GM12878 (cell line): ENCODE measurements at regions not wholly inside any gene's neighbourhood (a gene's known extent, or its start where the extent isn't known, plus 50 kb on each side); places are given as distances from the start of the nearest gene placed in this dataset.

Experiments
- ATAC-seq: fragments of 200-7000 bp; cut with Tn5 transposase; 3 replicates; pipeline ENCODE4 v1.9.1; 2020; ENCODE audit warnings: mild to moderate bottlenecking, moderate library complexity
- BruUV-seq: library from RNA; stranded (reverse); fragments of 400-500 nt; replicated peaks from 2 replicates; lab custom pipeline; 2021; lab: Mats Ljungman, UMichigan
- CTCF ChIA-PET: fragments of 300-600 bp; sonication (Branson Sonifier 250); formaldehyde crosslinking; extraction: SDS; loops from one replicate; lab custom pipeline; 2021; ENCODE audit warnings: inconsistent platforms; lab: Yijun Ruan, JAX
- POLR2A ChIA-PET: fragments of 350-600 bp; formaldehyde crosslinking; extraction: SDS; loops from one replicate; lab custom pipeline; 2021; ENCODE audit warnings: inconsistent platforms; lab: Charles Lee
- RAD21 ChIA-PET: fragments of 300-600 bp; sonication (Branson Sonifier 250); formaldehyde crosslinking; loops from one replicate; lab custom pipeline; 2023; ENCODE audit warnings: antibody characterized with exemption; ENCODE audit not compliant: unreplicated experiment; lab: Charles Lee
- SMC1A ChIA-PET: fragments of 300-600 bp; sonication (Branson Sonifier 250); formaldehyde crosslinking; loops from one replicate; lab custom pipeline; 2023; ENCODE audit not compliant: unreplicated experiment, uncharacterized antibody; lab: Charles Lee
- DNase-seq: peaks from one replicate; pipeline ENCODE4 v3.0.0-alpha.2; 2011; ENCODE audit warnings: low read depth, low spot score
- FAIRE-seq: peaks from 3 replicates; lab custom pipeline; 2011; peaks lifted over from hg19 to GRCh38; lab: Jason Lieb, UNC
- H2AFZ ChIP-seq: 2 replicates; pipeline ENCODE4 v1.6.0; 2011; ENCODE audit warnings: low read depth, low read length, control low read depth; ENCODE audit not compliant: control insufficient read depth
- H3K27ac ChIP-seq: 2 replicates; pipeline ENCODE4 v1.5.1; 2011; ENCODE audit warnings: control low read depth; ENCODE audit not compliant: control insufficient read depth, insufficient read depth
- H3K27me3 ChIP-seq, 2 experiments: replicated peaks in 1 of 2; 2 replicates each; pipeline versions ENCODE4 v1.6.0 to v1.6.1; 2011; ENCODE audit warnings: low read length in 1 of 2; ENCODE audit not compliant: control insufficient read depth in 2 of 2, insufficient read depth in 2 of 2
- H3K36me3 ChIP-seq, 2 experiments: 2 replicates each; pipeline ENCODE4 v1.5.1; 2011; ENCODE audit warnings: low read length in 1 of 2; ENCODE audit not compliant: control insufficient read depth in 2 of 2, insufficient read depth in 2 of 2
- H3K4me1 ChIP-seq: 2 replicates; pipeline ENCODE4 v1.6.1; 2011; ENCODE audit warnings: mild to moderate bottlenecking, low read length, moderate library complexity, mixed read lengths; ENCODE audit not compliant: control insufficient read depth, insufficient read depth
- H3K4me2 ChIP-seq: 2 replicates; pipeline ENCODE4 v1.6.0; 2011; ENCODE audit warnings: control low read depth; ENCODE audit not compliant: control insufficient read depth, insufficient read depth
- H3K4me3 ChIP-seq: fragments of 200-600 bp; sonication (generic); 2 replicates; pipeline ENCODE4 v1.5.1; 2016
- H3K79me2 ChIP-seq: 2 replicates; pipeline ENCODE4 v1.6.0; 2011; ENCODE audit warnings: low read length; ENCODE audit not compliant: control insufficient read depth, insufficient read depth
- H3K9ac ChIP-seq: 2 replicates; pipeline ENCODE4 v1.8.0; 2011; ENCODE audit warnings: low read length, control low read depth, mixed read lengths; ENCODE audit not compliant: control insufficient read depth, insufficient read depth
- H3K9me3 ChIP-seq: replicated peaks from 3 replicates; pipeline ENCODE4 v1.5.1; 2011; ENCODE audit warnings: mild to moderate bottlenecking, low read length; ENCODE audit not compliant: control insufficient read depth, insufficient read depth
- H4K20me1 ChIP-seq: 2 replicates; pipeline ENCODE4 v1.6.0; 2011; ENCODE audit not compliant: control insufficient read depth, insufficient read depth
- ATF3 ChIP-seq: IDR thresholded peaks from 2 replicates; pipeline ENCODE4 v1.6.1; 2011; ENCODE audit warnings: low read depth, mild to moderate bottlenecking, low read length, moderate library complexity, borderline replicate concordance; ENCODE audit errors: extremely low read depth
- BMI1 ChIP-seq: fragments of 450-650 bp; IDR thresholded peaks from 2 replicates; pipeline ENCODE4 v1.6.1; 2016; ENCODE audit warnings: mild to moderate bottlenecking, moderate library complexity, borderline replicate concordance
- CHD2 ChIP-seq: IDR thresholded peaks from 2 replicates; pipeline ENCODE4 v1.6.1; 2011; ENCODE audit warnings: low read depth, low read length, improper control_type of control experiment, borderline replicate concordance
- CHD4 ChIP-seq: fragments of 200-600 bp; sonication (generic); IDR thresholded peaks from 2 replicates; pipeline ENCODE4 v1.6.1; 2016; ENCODE audit warnings: mild to moderate bottlenecking
- CREB1 ChIP-seq: IDR thresholded peaks from 2 replicates; pipeline ENCODE4 v1.6.1; 2012; ENCODE audit warnings: low read depth, mild to moderate bottlenecking, inconsistent platforms
- CREM ChIP-seq: IDR thresholded peaks from 2 replicates; pipeline ENCODE4 v1.6.1; 2014; ENCODE audit warnings: antibody characterized with exemption, low read depth
- ESRRA ChIP-seq: IDR thresholded peaks from 2 replicates; pipeline ENCODE4 v1.6.1; 2012; ENCODE audit warnings: mild to moderate bottlenecking, low read length, improper control_type of control experiment
- EZH2 ChIP-seq: IDR thresholded peaks from 2 replicates; pipeline ENCODE4 v1.6.1; 2012; ENCODE audit warnings: low read depth, mild to moderate bottlenecking, control low read depth, inconsistent platforms, low read length, borderline replicate concordance; ENCODE audit not compliant: control insufficient read depth
- HSF1 ChIP-seq: fragments of 150-350 bp; IDR thresholded peaks from 2 replicates; pipeline ENCODE4 v1.6.1; 2014; ENCODE audit warnings: mild to moderate bottlenecking, low read depth, low read length
- JUNB ChIP-seq: IDR thresholded peaks from 2 replicates; pipeline ENCODE4 v1.6.1; 2016; ENCODE audit warnings: antibody characterized with exemption, mild to moderate bottlenecking
- POLR2AphosphoS5 ChIP-seq: IDR thresholded peaks from 2 replicates; pipeline ENCODE4 v1.6.1; 2011; ENCODE audit warnings: mild to moderate bottlenecking, low read length, inconsistent platforms
- POU2F2 ChIP-seq: IDR thresholded peaks from 3 replicates; pipeline ENCODE4 v1.6.1; 2011; ENCODE audit warnings: low read depth, mild to moderate bottlenecking, low read length, borderline replicate concordance
- RELA ChIP-seq: fragments of 450-650 bp; IDR thresholded peaks from 2 replicates; pipeline ENCODE4 v1.8.0; 2014; ENCODE audit warnings: borderline replicate concordance; ENCODE audit not compliant: partially characterized antibody
- RFX5 ChIP-seq: IDR thresholded peaks from 2 replicates; pipeline ENCODE4 v1.6.1; 2011; ENCODE audit warnings: low read depth, low read length, improper control_type of control experiment
- SUPT20H ChIP-seq: IDR thresholded peaks from 2 replicates; pipeline ENCODE4 v1.6.1; 2011; ENCODE audit warnings: low read depth, mild to moderate bottlenecking, low read length, moderate library complexity, borderline replicate concordance; ENCODE audit not compliant: control insufficient read depth
- TCF7 ChIP-seq: IDR thresholded peaks from 2 replicates; pipeline ENCODE4 v1.6.1; 2014; ENCODE audit warnings: antibody characterized with exemption, borderline replicate concordance
- WRNIP1 ChIP-seq: IDR thresholded peaks from 2 replicates; pipeline ENCODE4 v1.6.1; 2011; ENCODE audit warnings: low read depth, low read length, improper control_type of control experiment, borderline replicate concordance
- WGBS: methylation state at CpG from one replicate; pipeline ENCODE4 v1.1.6; 2016; ENCODE audit warnings: low lambda C conversion rate; ENCODE audit not compliant: insufficient replicate concordance, insufficient coverage; ENCODE audit errors: missing lambda C conversion rate; 5-methylcytosine and 5-hydroxymethylcytosine counted together
- in situ Hi-C: fragments of 300-500 bp; cut with MboI; formaldehyde crosslinking; loops from 9 replicates; pipeline ENCODE4 v1.14.3; 2018; ENCODE audit warnings: mixed read lengths
- intact Hi-C: fragments of 100-400 bp; cut with micrococcal nuclease; formaldehyde crosslinking; loops from one replicate; pipeline ENCODE4 v1.14.2; 2022; ENCODE audit not compliant: unreplicated experiment
- TF ChIP-seq, protein P1 (sequence below): fragments of 450-650 bp; IDR thresholded peaks from 2 replicates; pipeline ENCODE4 v1.6.1; 2017; ENCODE audit warnings: mild to moderate bottlenecking, moderate library complexity

- RAD21 ChIA-PET, result no interaction called here
- Histone ChIP-seq H3K36me3 (no peaks in the 10 kb centered on the region), H2AFZ (no peak overlapping the region), H3K9ac (no peak overlapping the region), H3K27ac (no peak overlapping the region), H4K20me1 (no peaks in the 10 kb centered on the region), H3K79me2 (no peaks in the 10 kb centered on the region), H3K4me3 (no peak overlapping the region), H3K4me2 (no peak overlapping the region), H3K27me3 (no peaks in the 10 kb centered on the region), H3K9me3 (no peaks in the 10 kb centered on the region), H3K4me1 (no peaks in the 10 kb centered on the region)
- intact Hi-C loops (no loop called here), in situ Hi-C loops (no loop called here)
- SMC1A ChIA-PET, result no interaction called here
- DNase-seq, result no peak
- BruUV-seq, result no TSS peak
- no peak for ATAC-seq
- FAIRE-seq, result no peak
- POLR2A ChIA-PET, result no interaction called here
- CTCF ChIA-PET, result no interaction called here
- WGBS, result 31% methylated on average over 7 of the region's 7 CpGs
- no peak for TF ChIP-seq CHD4
- TF ChIP-seq, protein P1, sequence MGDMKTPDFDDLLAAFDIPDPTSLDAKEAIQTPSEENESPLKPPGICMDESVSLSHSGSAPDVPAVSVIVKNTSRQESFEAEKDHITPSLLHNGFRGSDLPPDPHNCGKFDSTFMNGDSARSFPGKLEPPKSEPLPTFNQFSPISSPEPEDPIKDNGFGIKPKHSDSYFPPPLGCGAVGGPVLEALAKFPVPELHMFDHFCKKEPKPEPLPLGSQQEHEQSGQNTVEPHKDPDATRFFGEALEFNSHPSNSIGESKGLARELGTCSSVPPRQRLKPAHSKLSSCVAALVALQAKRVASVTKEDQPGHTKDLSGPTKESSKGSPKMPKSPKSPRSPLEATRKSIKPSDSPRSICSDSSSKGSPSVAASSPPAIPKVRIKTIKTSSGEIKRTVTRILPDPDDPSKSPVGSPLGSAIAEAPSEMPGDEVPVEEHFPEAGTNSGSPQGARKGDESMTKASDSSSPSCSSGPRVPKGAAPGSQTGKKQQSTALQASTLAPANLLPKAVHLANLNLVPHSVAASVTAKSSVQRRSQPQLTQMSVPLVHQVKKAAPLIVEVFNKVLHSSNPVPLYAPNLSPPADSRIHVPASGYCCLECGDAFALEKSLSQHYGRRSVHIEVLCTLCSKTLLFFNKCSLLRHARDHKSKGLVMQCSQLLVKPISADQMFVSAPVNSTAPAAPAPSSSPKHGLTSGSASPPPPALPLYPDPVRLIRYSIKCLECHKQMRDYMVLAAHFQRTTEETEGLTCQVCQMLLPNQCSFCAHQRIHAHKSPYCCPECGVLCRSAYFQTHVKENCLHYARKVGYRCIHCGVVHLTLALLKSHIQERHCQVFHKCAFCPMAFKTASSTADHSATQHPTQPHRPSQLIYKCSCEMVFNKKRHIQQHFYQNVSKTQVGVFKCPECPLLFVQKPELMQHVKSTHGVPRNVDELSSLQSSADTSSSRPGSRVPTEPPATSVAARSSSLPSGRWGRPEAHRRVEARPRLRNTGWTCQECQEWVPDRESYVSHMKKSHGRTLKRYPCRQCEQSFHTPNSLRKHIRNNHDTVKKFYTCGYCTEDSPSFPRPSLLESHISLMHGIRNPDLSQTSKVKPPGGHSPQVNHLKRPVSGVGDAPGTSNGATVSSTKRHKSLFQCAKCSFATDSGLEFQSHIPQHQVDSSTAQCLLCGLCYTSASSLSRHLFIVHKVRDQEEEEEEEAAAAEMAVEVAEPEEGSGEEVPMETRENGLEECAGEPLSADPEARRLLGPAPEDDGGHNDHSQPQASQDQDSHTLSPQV, result no peak
- no peak for TF ChIP-seq TCF7
- no peak for TF ChIP-seq SUPT20H
- TF ChIP-seq RELA, result no peak
- no peak for TF ChIP-seq JUNB
- no peak for TF ChIP-seq CREB1
- no peak for TF ChIP-seq BMI1
- no peak for TF ChIP-seq RFX5
- TF ChIP-seq WRNIP1, result no peak
- TF ChIP-seq EZH2, result no peak
- TF ChIP-seq ATF3, result no peak
- TF ChIP-seq POU2F2, result no peak
- no peak for TF ChIP-seq CHD2
- TF ChIP-seq HSF1, result no peak
- no peak for TF ChIP-seq CREM
- TF ChIP-seq ESRRA, result no peak
- TF ChIP-seq POLR2AphosphoS5, result no peak
Measured at GRCh38 chr14:84655014-84655413, 874.9 kb upstream of the FLRT2 start.
